GM12878 (cell line): ENCODE measurements at regions not wholly inside any gene's neighbourhood (a gene's known extent, or its start where the extent isn't known, plus 50 kb on each side); places are given as distances from the start of the nearest gene placed in this dataset.

Source experiments
- ATAC-seq: fragments of 200-7000 bp; cut with Tn5 transposase; 3 replicates; pipeline ENCODE4 v1.9.1; 2020; ENCODE audit warnings: mild to moderate bottlenecking, moderate library complexity
- BruUV-seq: library from RNA; stranded (reverse); fragments of 400-500 nt; replicated peaks from 2 replicates; lab custom pipeline; 2021; lab: Mats Ljungman, UMichigan
- CTCF ChIA-PET: fragments of 300-600 bp; sonication (Branson Sonifier 250); formaldehyde crosslinking; extraction: SDS; loops from one replicate; lab custom pipeline; 2021; ENCODE audit warnings: inconsistent platforms; lab: Yijun Ruan, JAX
- POLR2A ChIA-PET: fragments of 350-600 bp; formaldehyde crosslinking; extraction: SDS; loops from one replicate; lab custom pipeline; 2021; ENCODE audit warnings: inconsistent platforms; lab: Charles Lee
- RAD21 ChIA-PET: fragments of 300-600 bp; sonication (Branson Sonifier 250); formaldehyde crosslinking; loops from one replicate; lab custom pipeline; 2023; ENCODE audit warnings: antibody characterized with exemption; ENCODE audit not compliant: unreplicated experiment; lab: Charles Lee
- SMC1A ChIA-PET: fragments of 300-600 bp; sonication (Branson Sonifier 250); formaldehyde crosslinking; loops from one replicate; lab custom pipeline; 2023; ENCODE audit not compliant: unreplicated experiment, uncharacterized antibody; lab: Charles Lee
- DNase-seq: peaks from one replicate; pipeline ENCODE4 v3.0.0-alpha.2; 2011; ENCODE audit warnings: low read depth, low spot score
- FAIRE-seq: peaks from 3 replicates; lab custom pipeline; 2011; peaks lifted over from hg19 to GRCh38; lab: Jason Lieb, UNC
- H2AFZ ChIP-seq: 2 replicates; pipeline ENCODE4 v1.6.0; 2011; ENCODE audit warnings: low read depth, low read length, control low read depth; ENCODE audit not compliant: control insufficient read depth
- H3K27ac ChIP-seq: 2 replicates; pipeline ENCODE4 v1.5.1; 2011; ENCODE audit warnings: control low read depth; ENCODE audit not compliant: control insufficient read depth, insufficient read depth
- H3K27me3 ChIP-seq, 2 experiments: replicated peaks in 1 of 2; 2 replicates each; pipeline versions ENCODE4 v1.6.0 to v1.6.1; 2011; ENCODE audit warnings: low read length in 1 of 2; ENCODE audit not compliant: control insufficient read depth in 2 of 2, insufficient read depth in 2 of 2
- H3K36me3 ChIP-seq, 2 experiments: 2 replicates each; pipeline ENCODE4 v1.5.1; 2011; ENCODE audit warnings: low read length in 1 of 2; ENCODE audit not compliant: control insufficient read depth in 2 of 2, insufficient read depth in 2 of 2
- H3K4me1 ChIP-seq: 2 replicates; pipeline ENCODE4 v1.6.1; 2011; ENCODE audit warnings: mild to moderate bottlenecking, low read length, moderate library complexity, mixed read lengths; ENCODE audit not compliant: control insufficient read depth, insufficient read depth
- H3K4me2 ChIP-seq: 2 replicates; pipeline ENCODE4 v1.6.0; 2011; ENCODE audit warnings: control low read depth; ENCODE audit not compliant: control insufficient read depth, insufficient read depth
- H3K4me3 ChIP-seq: fragments of 200-600 bp; sonication (generic); 2 replicates; pipeline ENCODE4 v1.5.1; 2016
- H3K79me2 ChIP-seq: 2 replicates; pipeline ENCODE4 v1.6.0; 2011; ENCODE audit warnings: low read length; ENCODE audit not compliant: control insufficient read depth, insufficient read depth
- H3K9ac ChIP-seq: 2 replicates; pipeline ENCODE4 v1.8.0; 2011; ENCODE audit warnings: low read length, control low read depth, mixed read lengths; ENCODE audit not compliant: control insufficient read depth, insufficient read depth
- H3K9me3 ChIP-seq: replicated peaks from 3 replicates; pipeline ENCODE4 v1.5.1; 2011; ENCODE audit warnings: mild to moderate bottlenecking, low read length; ENCODE audit not compliant: control insufficient read depth, insufficient read depth
- H4K20me1 ChIP-seq: 2 replicates; pipeline ENCODE4 v1.6.0; 2011; ENCODE audit not compliant: control insufficient read depth, insufficient read depth
- CBX5 ChIP-seq: sonication (generic); IDR thresholded peaks from 2 replicates; pipeline ENCODE4 v1.6.1; 2016; ENCODE audit warnings: low read depth, moderate library complexity, mild to moderate bottlenecking, inconsistent platforms
- CREM ChIP-seq: IDR thresholded peaks from 2 replicates; pipeline ENCODE4 v1.6.1; 2014; ENCODE audit warnings: antibody characterized with exemption, low read depth
- EP300 ChIP-seq, 2 experiments: fragments of 150-350 bp in 1 of 2; IDR thresholded peaks; 2 replicates each; pipeline ENCODE4 v1.6.1; 2011 to 2012; ENCODE audit warnings: low read depth in 2 of 2, low read length in 2 of 2, borderline replicate concordance in 1 of 2, improper control_type of control experiment in 1 of 2, inconsistent platforms in 1 of 2; ENCODE audit not compliant: control insufficient read depth in 1 of 2
- FOS ChIP-seq: IDR thresholded peaks from 3 replicates; pipeline ENCODE4 v1.6.1; 2011; ENCODE audit warnings: borderline replicate concordance; ENCODE audit not compliant: insufficient read length; ENCODE audit errors: extremely low read depth
- JUNB ChIP-seq: IDR thresholded peaks from 2 replicates; pipeline ENCODE4 v1.6.1; 2016; ENCODE audit warnings: antibody characterized with exemption, mild to moderate bottlenecking
- KAT2A ChIP-seq: conservative IDR thresholded peaks from 2 replicates; pipeline ENCODE4 v1.6.1; 2011; ENCODE audit warnings: low read depth, low read length; ENCODE audit not compliant: control insufficient read depth
- KDM1A ChIP-seq: fragments of 200-600 bp; sonication (generic); IDR thresholded peaks from 2 replicates; pipeline ENCODE4 v1.6.1; 2016; ENCODE audit warnings: borderline replicate concordance
- MTA3 ChIP-seq: IDR thresholded peaks from 2 replicates; pipeline ENCODE4 v1.6.1; 2012; ENCODE audit warnings: low read length, inconsistent platforms, borderline replicate concordance
- RB1 ChIP-seq: fragments of 450-650 bp; formaldehyde crosslinking; IDR thresholded peaks from 2 replicates; pipeline ENCODE4 v1.6.1; 2017; ENCODE audit warnings: mild to moderate bottlenecking, borderline replicate concordance
- SREBF1 ChIP-seq: IDR thresholded peaks from 2 replicates; pipeline ENCODE4 v1.6.1; 2012; ENCODE audit warnings: mild to moderate bottlenecking, low read length
- STAT1 ChIP-seq: fragments of 450-650 bp; conservative IDR thresholded peaks from 2 replicates; pipeline ENCODE4 v1.6.1; 2014; ENCODE audit warnings: antibody characterized with exemption, mild to moderate bottlenecking
- TCF3 ChIP-seq: IDR thresholded peaks from 2 replicates; pipeline ENCODE4 v1.6.1; 2012; ENCODE audit warnings: low read depth, mild to moderate bottlenecking, low read length, borderline replicate concordance; ENCODE audit not compliant: insufficient read depth
- ZBED1 ChIP-seq: IDR thresholded peaks from 2 replicates; pipeline ENCODE4 v1.6.1; 2016; ENCODE audit warnings: borderline replicate concordance
- ZNF384 ChIP-seq: IDR thresholded peaks from 2 replicates; pipeline ENCODE4 v1.6.1; 2012; ENCODE audit warnings: low read depth, mild to moderate bottlenecking, low read length, improper control_type of control experiment, borderline replicate concordance
- WGBS: methylation state at CpG from one replicate; pipeline ENCODE4 v1.1.6; 2016; ENCODE audit warnings: low lambda C conversion rate; ENCODE audit not compliant: insufficient replicate concordance, insufficient coverage; ENCODE audit errors: missing lambda C conversion rate; 5-methylcytosine and 5-hydroxymethylcytosine counted together
- in situ Hi-C: fragments of 300-500 bp; cut with MboI; formaldehyde crosslinking; loops from 9 replicates; pipeline ENCODE4 v1.14.3; 2018; ENCODE audit warnings: mixed read lengths
- intact Hi-C: fragments of 100-400 bp; cut with micrococcal nuclease; formaldehyde crosslinking; loops from one replicate; pipeline ENCODE4 v1.14.2; 2022; ENCODE audit not compliant: unreplicated experiment
- TF ChIP-seq, protein P1 (sequence below): fragments of 450-650 bp; IDR thresholded peaks from 2 replicates; pipeline ENCODE4 v1.6.1; 2014; ENCODE audit warnings: mild to moderate bottlenecking
- TF ChIP-seq, protein P2 (sequence below): IDR thresholded peaks from 2 replicates; pipeline ENCODE4 v1.6.1; 2012; ENCODE audit warnings: improper control_type of control experiment, low read depth, low read length; ENCODE audit not compliant: insufficient replicate concordance
- TF ChIP-seq, protein P3 (sequence below): IDR thresholded peaks from 2 replicates; pipeline ENCODE4 v1.6.1; 2012; ENCODE audit warnings: low read depth, low read length, improper control_type of control experiment

DNA sequence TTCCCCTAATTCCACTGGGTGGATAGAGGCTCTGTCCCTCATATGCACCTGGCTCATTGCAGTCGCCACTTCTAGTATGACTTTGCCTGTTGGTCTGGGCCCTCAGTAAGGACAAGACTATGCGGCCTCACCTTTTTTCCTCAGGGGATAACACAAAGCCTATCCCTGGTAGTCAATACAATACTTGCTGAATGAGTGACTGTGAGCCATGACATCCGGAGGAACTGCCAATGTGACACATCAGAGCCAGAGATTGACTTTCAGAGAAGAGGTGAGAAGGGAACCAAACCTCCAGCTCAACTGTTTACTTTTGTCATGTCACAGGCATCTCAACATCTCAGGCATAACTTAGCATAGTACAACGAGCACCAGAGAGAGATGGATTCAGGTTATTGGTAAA lies 371.3 kb downstream of the DMRT2 start:
- ChIA-PET CTCF (interaction anchor here (0.7 kb wide), 1 partner anchor 321 kb away, joined by 3 read pairs; no protein-coding TSS in a partner anchor), POLR2A (no interaction called here), SMC1A (no interaction called here), RAD21 (no interaction called here)
- no peaks in the 10 kb centered on the region for H3K36me3 ChIP-seq
- no peak overlapping the region for H3K27ac ChIP-seq
- TF ChIP-seq CBX5 (no peak), RB1 (no peak), KAT2A (no peak), JUNB (no peak), ZNF384 (no peak), KDM1A (no peak), CREM (no peak), TCF3 (no peak), EP300 (IDR thresholded peaks at IDR 0.05; ENCODE audit: borderline replicate concordance in 1 of 2, control insufficient read depth in 1 of 2, low read depth in 2 of 2, low read length in 2 of 2) (no peak), SREBF1 (no peak), ZBED1 (no peak), MTA3 (no peak), STAT1 (no peak), FOS (no peak)
- TF ChIP-seq, protein P1, sequence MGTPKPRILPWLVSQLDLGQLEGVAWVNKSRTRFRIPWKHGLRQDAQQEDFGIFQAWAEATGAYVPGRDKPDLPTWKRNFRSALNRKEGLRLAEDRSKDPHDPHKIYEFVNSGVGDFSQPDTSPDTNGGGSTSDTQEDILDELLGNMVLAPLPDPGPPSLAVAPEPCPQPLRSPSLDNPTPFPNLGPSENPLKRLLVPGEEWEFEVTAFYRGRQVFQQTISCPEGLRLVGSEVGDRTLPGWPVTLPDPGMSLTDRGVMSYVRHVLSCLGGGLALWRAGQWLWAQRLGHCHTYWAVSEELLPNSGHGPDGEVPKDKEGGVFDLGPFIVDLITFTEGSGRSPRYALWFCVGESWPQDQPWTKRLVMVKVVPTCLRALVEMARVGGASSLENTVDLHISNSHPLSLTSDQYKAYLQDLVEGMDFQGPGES: no peak
- TF ChIP-seq, protein P2, sequence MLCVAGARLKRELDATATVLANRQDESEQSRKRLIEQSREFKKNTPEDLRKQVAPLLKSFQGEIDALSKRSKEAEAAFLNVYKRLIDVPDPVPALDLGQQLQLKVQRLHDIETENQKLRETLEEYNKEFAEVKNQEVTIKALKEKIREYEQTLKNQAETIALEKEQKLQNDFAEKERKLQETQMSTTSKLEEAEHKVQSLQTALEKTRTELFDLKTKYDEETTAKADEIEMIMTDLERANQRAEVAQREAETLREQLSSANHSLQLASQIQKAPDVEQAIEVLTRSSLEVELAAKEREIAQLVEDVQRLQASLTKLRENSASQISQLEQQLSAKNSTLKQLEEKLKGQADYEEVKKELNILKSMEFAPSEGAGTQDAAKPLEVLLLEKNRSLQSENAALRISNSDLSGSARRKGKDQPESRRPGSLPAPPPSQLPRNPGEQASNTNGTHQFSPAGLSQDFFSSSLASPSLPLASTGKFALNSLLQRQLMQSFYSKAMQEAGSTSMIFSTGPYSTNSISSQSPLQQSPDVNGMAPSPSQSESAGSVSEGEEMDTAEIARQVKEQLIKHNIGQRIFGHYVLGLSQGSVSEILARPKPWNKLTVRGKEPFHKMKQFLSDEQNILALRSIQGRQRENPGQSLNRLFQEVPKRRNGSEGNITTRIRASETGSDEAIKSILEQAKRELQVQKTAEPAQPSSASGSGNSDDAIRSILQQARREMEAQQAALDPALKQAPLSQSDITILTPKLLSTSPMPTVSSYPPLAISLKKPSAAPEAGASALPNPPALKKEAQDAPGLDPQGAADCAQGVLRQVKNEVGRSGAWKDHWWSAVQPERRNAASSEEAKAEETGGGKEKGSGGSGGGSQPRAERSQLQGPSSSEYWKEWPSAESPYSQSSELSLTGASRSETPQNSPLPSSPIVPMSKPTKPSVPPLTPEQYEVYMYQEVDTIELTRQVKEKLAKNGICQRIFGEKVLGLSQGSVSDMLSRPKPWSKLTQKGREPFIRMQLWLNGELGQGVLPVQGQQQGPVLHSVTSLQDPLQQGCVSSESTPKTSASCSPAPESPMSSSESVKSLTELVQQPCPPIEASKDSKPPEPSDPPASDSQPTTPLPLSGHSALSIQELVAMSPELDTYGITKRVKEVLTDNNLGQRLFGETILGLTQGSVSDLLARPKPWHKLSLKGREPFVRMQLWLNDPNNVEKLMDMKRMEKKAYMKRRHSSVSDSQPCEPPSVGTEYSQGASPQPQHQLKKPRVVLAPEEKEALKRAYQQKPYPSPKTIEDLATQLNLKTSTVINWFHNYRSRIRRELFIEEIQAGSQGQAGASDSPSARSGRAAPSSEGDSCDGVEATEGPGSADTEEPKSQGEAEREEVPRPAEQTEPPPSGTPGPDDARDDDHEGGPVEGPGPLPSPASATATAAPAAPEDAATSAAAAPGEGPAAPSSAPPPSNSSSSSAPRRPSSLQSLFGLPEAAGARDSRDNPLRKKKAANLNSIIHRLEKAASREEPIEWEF: no peak
- TF ChIP-seq, protein P3, sequence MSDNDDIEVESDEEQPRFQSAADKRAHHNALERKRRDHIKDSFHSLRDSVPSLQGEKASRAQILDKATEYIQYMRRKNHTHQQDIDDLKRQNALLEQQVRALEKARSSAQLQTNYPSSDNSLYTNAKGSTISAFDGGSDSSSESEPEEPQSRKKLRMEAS: no peak
- FAIRE-seq: no peak
- no peaks in the 10 kb centered on the region for H3K9me3 ChIP-seq
- H3K4me2 ChIP-seq: no peak overlapping the region
- H3K4me3 ChIP-seq: no peak overlapping the region
- H3K27me3 ChIP-seq: no peaks in the 10 kb centered on the region
- H3K9ac ChIP-seq: no peak overlapping the region
- DNase-seq: no peak
- in situ Hi-C loops (no loop called here), intact Hi-C loops (no loop called here)
- WGBS: 0% methylated on average over 4 of the region's 4 CpGs
- H3K4me1 ChIP-seq: no peaks in the 10 kb centered on the region
- ATAC-seq: peak; percentile 47
- H4K20me1 ChIP-seq: no peaks in the 10 kb centered on the region
- H3K79me2 ChIP-seq: no peaks in the 10 kb centered on the region
- no peak overlapping the region for H2AFZ ChIP-seq
- BruUV-seq: no TSS peak
